ENCODE measurements at regions not wholly inside any gene's neighbourhood (a gene's known extent, or its start where the extent isn't known, plus 50 kb on each side); places are given as distances from the start of the nearest gene placed in this dataset.
A peak's percentile ranks its signal among the peaks of the same experiment; 100 is the strongest.

DNA sequence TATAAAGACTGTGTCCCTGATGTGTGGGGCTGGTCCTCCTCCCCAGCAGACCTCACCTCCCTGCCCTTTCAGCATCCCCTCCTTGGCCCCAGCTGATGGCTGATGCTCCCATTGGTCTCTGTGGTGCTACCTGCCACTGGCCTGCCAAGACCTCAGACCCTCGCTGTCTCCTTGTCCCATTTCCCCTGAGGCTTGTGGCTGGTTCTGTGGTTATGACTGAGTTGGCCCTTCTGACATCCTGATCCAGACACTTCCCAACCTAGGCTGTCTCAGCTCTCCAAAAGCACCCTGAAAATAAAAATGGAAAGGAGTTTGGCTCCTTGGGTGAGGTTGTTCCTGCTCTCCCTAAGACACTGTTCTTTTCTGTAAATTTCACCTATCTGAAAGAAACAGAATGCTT is 214.2 kb downstream of the RPS24 start:
- DNase-seq (ENCODE audit: low read depth in 2 of 2): no peak

- peak; percentile 41 to 54 for DNase-seq (ENCODE audit: low read depth in 2 of 2)
Measured at GRCh38 chr10:78248651-78249464, 215.2 kb downstream of the RPS24 start.

GRCh38 chr10:78249690-78250089 is 216.0 kb downstream of the RPS24 start:
- no peak for DNase-seq (ENCODE audit: low read depth in 2 of 2)

DNA sequence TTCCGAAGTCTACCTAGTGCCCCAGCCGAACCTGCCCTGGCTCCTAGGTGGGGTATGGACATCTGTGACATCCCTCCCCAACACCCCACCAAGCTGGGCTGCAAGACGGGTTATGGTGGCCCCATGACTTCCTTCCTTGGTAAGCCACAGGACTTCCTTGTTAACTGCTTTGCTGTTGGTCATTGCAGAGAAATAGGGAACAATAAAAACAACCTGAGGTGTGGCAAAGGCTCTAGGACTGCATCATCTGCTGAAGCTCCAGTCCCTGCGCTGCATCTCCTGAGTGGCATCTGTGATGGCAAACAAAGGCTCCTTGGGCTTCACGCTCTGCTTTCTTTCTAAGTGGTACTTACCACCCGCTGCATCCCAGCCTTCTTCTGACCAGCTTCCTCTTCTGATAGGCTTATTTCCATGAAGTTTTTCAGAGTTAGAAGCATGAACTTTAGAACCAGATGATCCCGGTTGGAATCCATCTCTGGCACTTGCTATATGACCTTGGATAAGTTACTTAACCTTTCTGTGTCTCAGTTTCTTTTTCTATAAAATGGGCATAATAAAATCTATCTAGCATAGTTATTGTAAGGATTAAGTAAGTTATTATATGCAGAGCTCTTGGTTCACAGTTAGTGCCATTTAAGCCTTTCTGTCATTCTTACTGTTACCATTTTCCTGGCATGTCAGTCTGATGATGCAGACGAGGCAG is 216.8 kb downstream of the RPS24 start:
- no peak for DNase-seq (ENCODE audit: low read depth in 2 of 2)

DNA sequence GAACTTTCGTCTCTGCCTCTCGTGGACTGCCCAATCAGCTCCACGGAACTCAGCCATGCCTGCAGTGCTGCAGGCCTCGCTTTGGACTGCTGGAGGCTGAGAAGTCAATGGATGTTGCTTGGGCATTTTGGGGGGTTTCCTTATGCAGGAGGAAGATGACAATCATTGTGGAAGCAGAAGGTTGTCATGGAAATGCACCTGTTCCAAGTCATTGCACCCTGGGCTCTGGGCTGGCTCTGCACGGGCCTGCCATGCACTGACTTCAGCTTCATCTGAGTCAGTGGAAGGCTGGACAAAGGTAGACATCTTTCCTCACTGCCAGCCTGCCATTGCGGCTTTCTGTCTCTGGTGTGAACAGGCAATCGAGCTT is 217.3 kb downstream of the RPS24 start:
- DNase-seq (ENCODE audit: low read depth in 2 of 2): no peak

DNA sequence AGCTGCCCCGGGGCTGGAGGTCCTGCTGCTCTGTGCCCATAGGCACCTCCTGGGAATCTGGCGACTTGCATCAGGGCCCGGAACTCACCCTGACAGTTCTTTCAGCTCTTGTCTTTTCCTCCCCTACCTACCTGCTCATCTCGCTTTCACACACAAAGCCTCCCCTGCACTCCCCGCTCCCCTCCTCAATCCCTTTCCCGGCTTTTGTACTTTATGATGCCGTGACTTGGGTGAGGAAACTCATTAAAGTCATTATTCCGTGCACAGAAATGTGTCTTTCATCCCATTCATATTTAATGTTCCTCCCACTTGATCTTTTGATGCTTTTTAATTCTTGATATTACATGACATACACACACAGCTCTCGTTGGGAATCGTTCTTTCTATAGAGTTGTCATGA is 218.6 kb downstream of the RPS24 start:
- no peak for DNase-seq (ENCODE audit: low read depth in 2 of 2)

DNA sequence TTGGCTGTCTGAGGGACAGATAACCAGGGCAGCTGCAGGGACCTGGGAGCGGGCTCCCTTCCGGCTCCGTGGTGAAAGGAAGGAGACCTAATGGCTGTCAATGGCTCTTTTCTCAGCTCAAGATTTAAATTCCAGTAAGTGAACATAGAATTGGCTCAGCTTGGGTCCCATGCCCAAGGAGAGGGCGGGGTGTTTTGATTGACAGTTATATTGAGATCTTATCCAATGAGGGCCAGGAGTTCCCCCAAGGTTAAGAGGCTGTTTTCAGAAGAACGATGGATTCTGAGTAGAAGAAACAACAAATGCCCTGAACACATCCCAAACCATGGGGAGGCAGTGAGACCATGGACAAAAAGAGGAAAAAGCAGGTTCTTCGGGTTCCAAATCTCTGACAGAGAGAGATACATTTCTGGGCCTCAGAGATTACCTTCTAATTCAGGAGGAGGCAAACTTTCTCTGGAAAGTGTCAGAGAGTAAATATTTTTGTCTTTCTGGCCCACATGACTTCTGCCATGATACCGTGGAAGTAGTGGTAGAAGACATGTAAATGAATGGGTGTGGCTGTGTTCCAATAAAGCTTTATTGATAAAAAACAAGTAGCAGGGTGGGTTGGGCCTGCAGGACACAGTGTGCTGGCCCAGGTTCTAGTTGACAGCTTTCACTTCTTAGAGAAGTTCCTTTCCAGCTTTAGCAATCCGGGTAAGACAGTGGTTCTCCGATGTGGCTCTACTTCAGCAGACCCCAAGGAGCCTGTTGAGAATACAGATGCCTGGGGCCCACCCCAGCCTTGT is 219.6 kb downstream of the RPS24 start:
- no peak for DNase-seq (ENCODE audit: low read depth in 2 of 2)

- no peak for DNase-seq (ENCODE audit: low read depth in 2 of 2)
Measured at GRCh38 chr10:78254013-78254412, 220.3 kb downstream of the RPS24 start.

DNA sequence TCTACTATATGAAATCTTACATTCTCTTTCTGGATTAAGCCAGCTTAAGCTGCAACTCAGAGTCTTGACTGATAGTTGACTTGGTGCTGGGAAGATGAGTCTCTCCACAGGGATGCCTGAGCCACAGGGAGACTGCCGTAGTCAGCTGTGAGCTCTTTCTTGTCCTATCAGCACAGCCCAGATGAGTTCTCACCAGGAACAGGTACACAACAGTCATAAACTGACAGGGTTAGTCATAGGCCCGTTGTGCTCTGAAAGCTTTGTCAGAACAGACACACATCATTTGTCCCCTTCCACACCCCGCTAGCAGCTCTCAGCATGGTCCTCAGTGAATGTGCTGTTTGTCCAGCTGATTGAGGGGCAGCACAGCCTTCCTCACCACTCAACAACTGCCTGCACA is 221.6 kb downstream of the RPS24 start:
- DNase-seq (ENCODE audit: low read depth in 2 of 2): no peak

- DNase-seq (ENCODE audit: low read depth in 2 of 2): peak; percentile 82 to 85
Measured at GRCh38 chr10:78255796-78256638, 222.4 kb downstream of the RPS24 start.

DNA sequence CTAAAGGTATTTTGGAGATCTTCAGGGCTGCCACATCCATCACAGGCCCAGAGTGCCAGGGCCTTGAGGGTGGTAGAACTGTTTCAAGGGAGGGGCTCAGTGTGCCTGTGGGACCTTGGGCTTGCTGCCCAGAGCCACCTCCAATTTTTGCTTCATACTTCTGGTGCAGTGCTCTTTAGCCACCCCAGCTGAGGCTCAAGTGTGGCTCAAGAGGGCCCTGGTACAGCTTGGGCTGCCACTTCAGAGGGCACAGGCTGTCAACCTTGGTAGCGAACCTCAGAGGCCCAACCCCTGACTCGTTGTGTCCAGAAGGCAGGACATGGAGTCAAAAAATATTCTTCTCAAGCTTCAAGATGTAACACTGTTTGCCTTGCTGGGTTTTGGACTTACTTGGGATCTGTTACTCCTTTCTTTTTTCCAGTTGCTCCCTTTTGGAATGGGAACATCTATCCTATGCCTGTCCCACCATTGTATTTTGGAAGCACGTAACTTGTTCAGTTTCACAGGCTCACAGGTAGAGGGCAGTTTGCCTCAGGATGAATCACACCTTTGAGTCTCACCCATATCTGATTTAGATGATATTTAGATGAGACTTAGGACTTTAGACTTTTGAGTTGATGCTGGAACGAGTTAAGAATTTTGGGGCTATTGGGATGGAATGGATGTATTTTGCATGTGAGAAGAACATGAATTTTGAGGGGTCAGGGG is 224.8 kb downstream of the RPS24 start:
- no peak for DNase-seq (ENCODE audit: low read depth in 2 of 2)

DNA sequence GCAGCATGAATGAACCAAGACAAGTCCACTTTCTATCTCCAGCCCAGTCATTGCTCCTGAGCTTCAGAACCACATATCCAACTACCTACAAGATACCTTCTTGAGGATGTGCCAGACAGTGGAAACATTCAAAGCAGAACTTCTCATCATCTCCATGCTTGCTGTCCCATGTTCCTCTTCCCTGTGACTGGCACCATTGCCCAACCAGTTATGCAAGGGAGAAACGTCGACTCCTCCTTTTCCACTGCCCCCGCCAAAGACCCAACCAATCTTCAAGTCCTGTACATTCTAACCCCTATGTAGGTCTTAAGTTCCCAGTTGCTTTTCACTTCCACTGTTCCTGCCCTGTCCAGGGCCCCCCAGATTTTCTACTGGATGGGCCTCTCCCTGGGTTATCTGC is 225.7 kb downstream of the RPS24 start:
- DNase-seq (ENCODE audit: low read depth in 2 of 2): no peak

GRCh38 chr10:78260141-78260540 is 226.5 kb downstream of the RPS24 start:
- no peak for DNase-seq (ENCODE audit: low read depth in 2 of 2)

DNA sequence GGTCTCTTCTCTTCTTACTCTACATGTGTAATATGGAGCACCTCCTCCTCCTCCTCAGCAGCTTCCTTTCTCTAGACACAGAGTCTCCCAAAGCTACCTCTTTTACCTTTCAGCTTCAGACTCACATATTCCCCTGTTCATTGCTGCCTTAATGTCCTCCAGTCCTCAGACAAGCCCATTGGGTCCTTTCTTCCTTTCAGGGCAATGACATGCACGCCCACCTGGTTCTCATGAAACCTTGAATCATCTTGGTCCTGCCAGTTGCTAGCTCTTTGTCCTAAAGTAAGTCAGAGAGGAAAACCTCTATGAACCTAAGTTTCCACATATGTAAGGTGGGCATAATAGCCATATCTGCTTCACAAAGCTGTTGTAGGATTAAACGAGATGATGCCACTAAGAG is 227.0 kb downstream of the RPS24 start:
- DNase-seq (ENCODE audit: low read depth in 2 of 2): no peak

DNA sequence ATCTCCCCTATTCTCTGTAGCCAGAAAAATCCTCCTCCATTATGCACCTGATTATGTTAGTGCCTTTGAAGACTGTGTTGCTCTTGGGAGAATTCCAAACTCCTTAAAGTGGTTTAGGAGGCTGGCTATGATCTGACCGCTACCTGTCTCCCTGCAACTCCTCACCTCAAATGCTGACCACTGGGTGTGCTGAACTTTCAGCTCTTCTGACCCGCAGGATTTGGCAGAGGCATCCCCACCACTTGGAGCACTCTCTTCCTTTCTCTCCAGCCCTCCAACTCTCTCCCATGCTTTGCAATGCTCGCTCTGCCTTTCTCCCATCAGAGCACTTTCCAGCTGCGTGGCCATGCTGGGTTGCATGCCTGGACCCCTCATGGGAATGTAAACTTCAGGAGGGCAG is 227.6 kb downstream of the RPS24 start:
- DNase-seq (ENCODE audit: low read depth in 2 of 2): no peak

GRCh38 chr10:78262860-78263259 is 229.2 kb downstream of the RPS24 start:
- DNase-seq (ENCODE audit: low read depth in 2 of 2): no peak

GRCh38 chr10:78263521-78263988 is 229.9 kb downstream of the RPS24 start:
- peak; percentile 69 to 72 for DNase-seq (ENCODE audit: low read depth in 2 of 2)

DNA sequence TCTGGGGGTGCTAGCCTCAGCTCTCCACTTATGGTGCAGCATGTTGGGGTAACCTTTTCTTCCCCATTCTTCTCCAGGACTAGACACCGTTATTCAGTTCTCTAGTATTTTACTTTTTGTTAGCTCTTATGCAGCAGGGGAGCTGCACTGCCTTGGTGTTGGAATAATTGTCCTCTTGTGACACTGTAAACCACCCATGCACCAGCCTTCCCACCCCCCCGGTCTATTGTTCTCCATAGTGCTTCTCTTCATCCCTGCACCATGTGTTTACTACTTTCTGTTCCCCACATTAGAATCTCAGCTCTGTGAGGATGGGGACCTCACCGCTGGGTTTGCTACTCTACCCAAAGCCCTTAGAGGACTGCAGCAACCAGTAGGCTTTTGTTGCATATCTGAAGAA is 230.7 kb downstream of the RPS24 start:
- DNase-seq (ENCODE audit: low read depth in 2 of 2): no peak

DNA sequence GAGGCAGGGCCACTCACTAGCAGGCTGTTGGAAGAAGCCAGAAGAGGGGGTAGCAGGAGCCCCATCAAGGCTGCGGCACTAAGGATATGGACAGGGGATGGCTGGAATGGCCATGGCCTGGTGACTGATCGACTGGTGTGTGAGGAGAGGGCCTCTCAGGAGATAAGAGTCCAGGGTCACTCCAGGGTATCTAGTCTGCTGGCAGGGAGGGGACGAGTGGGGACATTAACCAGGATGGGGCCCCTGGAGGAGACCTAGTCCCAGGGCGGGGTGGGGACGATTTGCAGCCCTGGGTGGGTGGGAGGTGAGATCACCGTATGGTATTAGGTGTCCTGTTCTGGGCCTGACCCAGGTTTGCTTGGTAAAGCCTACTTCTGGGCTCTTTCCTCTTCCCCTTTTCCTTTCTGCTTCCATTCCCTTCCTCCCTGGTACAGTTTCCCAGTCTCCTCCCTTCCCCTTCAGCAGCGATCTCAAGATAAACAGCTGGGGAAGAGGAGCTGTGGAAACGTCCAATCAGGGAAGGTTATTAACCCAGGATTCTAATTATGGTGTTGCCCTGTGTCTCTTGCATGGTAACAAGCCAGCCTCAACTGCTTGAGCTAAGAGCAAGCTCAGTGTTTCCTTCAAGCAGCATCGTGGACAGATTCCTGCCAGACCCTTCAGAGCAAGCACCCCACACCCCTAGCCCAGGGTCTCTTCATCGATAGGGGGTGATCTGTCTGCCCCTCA is 233.2 kb downstream of the RPS24 start:
- no peak for DNase-seq (ENCODE audit: low read depth in 2 of 2)

DNA sequence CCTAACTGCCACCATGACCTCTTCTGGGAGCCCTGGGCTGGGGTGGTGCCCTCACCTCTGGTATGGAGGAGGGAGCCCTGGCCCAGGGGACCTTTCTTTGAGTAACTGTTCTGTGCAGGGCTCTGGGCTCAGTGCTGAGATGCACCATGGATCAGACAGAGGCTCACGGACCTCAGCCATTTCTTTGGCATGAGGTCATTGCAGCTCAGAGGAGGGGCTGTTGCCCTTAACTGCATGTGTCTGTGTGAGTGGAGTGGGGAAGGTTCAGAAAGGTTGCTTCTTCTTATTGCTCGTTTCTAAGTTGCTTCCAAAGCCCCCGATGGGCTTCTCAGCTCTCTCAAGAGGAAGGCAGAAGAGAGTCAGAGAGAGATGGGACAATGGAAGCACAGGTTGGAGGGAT is 233.9 kb downstream of the RPS24 start:
- no peak for DNase-seq (ENCODE audit: low read depth in 2 of 2)

Data from fibroblast of skin of left quadriceps (primary cell).